ENCODE measurements at regions not wholly inside any gene's neighbourhood (a gene's known extent, or its start where the extent isn't known, plus 50 kb on each side); places are given as distances from the start of the nearest gene placed in this dataset.

- TF ChIP-seq BHLHE40 (IDR thresholded peaks at IDR 0.05; ENCODE audit: borderline replicate concordance) (no peak), ELF4 (IDR thresholded peaks at IDR 0.05) (no peak), SP1 (IDR thresholded peaks at IDR 0.05) (no peak), NFRKB (IDR thresholded peaks at IDR 0.05) (no peak), HDGF (IDR thresholded peaks at IDR 0.05; ENCODE audit: borderline replicate concordance) (no peak), SUZ12 (IDR thresholded peaks at IDR 0.05) (no peak), ARNT (IDR thresholded peaks at IDR 0.05) (no peak), TARDBP (IDR thresholded peaks at IDR 0.05) (no peak), FOXM1 (IDR thresholded peaks at IDR 0.05; ENCODE audit: borderline replicate concordance) (no peak), ZNF384 (IDR thresholded peaks at IDR 0.05) (no peak), FOXK2 (IDR thresholded peaks at IDR 0.05) (no peak)
Measured at GRCh38 chr9:79210541-79211243, 361.1 kb upstream of the TLE4 start.
